Suprapubic skin (tissue), 3 donors: ENCODE measurements at regions not wholly inside any gene's neighbourhood (a gene's known extent, or its start where the extent isn't known, plus 50 kb on each side); places are given as distances from the start of the nearest gene placed in this dataset.

Experiments
- POLR2AphosphoS5 ChIP-seq, 3 donors: sonication (generic); formaldehyde crosslinking; IDR thresholded peaks; one replicate each; pipeline ENCODE4 v1.6.1; 2017; ENCODE audit warnings: antibody characterized with exemption in 3 of 3
- TF ChIP-seq, protein P1 (sequence below), 2 donors: fragments of 200-600 bp in 1 of 2; fragments of 450-650 bp in 1 of 2; sonication (generic) in 1 of 2; IDR thresholded peaks; one replicate each; pipeline ENCODE4 v1.5.1; 2016 to 2019; ENCODE audit warnings: antibody characterized with exemption in 2 of 2, mild to moderate bottlenecking in 1 of 2, moderate library complexity in 1 of 2

DNA sequence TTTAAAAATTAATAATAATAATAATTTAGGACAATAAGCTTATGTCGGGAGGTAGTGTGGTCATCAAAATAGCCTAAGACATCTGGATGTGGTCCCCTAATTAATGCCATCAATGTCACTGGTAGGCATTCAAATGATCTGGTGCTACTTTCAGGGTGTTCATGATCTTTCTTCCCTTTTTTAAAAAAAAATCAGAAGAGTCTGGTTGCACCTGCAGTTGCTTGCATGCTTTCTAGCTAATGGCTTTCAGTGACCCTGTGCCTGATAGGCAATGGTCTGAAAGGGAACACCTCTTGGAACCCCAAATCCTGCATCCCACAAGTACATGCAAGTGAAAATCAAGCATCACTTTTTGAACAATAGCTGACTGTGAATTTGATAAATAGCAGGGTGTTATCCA is 64.1 kb upstream of the KBTBD8 start:
- TF ChIP-seq, protein P1, sequence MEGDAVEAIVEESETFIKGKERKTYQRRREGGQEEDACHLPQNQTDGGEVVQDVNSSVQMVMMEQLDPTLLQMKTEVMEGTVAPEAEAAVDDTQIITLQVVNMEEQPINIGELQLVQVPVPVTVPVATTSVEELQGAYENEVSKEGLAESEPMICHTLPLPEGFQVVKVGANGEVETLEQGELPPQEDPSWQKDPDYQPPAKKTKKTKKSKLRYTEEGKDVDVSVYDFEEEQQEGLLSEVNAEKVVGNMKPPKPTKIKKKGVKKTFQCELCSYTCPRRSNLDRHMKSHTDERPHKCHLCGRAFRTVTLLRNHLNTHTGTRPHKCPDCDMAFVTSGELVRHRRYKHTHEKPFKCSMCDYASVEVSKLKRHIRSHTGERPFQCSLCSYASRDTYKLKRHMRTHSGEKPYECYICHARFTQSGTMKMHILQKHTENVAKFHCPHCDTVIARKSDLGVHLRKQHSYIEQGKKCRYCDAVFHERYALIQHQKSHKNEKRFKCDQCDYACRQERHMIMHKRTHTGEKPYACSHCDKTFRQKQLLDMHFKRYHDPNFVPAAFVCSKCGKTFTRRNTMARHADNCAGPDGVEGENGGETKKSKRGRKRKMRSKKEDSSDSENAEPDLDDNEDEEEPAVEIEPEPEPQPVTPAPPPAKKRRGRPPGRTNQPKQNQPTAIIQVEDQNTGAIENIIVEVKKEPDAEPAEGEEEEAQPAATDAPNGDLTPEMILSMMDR (IDR thresholded peaks at IDR 0.05): no peak
- TF ChIP-seq POLR2AphosphoS5 (IDR thresholded peaks at IDR 0.05): no peak
